ENCODE measurements at regions not wholly inside any gene's neighbourhood (a gene's known extent, or its start where the extent isn't known, plus 50 kb on each side); places are given as distances from the start of the nearest gene placed in this dataset.
"Not testable (repeated sequence)": the region's sequence is repeated elsewhere in the genome, so short reads cannot be mapped to it uniquely, and the experiment has no call there.

DNA sequence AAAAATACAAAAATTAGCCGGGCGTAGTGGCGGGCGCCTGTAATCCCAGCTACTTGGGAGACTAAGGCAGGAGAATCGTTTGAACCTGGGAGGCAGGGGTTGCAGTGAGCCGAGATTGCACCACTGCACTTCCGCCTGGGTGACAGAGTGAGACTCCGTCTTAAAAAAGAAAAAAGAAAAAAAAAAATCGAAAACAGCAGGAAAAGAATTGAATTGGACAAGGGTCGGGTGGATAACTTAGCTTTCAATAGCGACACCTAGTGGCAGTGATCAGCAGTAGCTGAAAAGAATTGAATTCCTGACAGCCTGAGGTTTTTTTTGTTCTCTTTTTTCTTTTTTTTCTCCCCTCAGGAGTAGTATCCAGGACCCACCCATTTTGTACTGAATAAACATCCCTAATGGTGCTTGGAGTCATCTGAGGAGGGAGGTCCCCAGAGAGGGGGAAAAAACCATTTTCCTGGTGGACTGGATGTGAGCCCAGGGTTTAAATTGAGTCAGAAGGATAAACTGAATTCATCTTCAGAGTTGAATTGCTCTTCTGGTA, 55.1 kb downstream of the CYCS start:
- DNase-seq (ENCODE audit: low read depth in 2 of 2): peak; percentile 3 to 37

DNA sequence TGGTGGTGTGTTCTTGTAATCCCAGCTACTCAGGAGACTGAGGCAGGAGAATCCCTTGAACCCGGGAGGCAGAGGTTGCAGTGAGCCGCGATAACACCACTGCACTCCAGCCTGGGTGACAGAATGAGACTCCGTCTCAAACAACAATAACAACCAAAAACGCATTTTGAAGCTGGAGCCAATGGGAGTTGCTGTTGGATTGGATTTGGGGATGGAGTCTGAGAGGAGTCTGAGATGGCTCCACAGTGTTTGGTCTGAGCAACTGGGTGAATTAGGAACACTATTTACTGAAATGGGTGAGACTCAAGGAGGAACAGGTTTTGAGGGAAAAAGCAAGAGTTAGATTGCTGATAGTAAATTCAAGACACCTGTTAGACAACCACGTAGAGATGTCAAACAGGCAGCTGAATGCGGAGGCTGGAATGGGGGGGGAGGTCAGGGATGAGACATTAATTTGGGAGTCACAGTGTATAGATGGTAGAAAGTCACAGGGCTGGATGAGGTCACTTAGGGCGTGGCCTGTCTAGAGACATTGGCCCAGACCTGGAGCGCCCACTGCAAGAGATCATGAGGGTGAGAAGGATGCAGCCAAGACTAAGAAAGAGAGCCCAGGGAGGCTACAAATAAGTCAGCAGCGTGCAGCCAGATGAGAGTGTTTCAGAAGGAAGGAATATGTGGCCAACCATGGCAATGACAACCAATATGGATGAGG, 56.4 kb downstream of the CYCS start:
- no peak for DNase-seq (ENCODE audit: low read depth in 2 of 2)

DNA sequence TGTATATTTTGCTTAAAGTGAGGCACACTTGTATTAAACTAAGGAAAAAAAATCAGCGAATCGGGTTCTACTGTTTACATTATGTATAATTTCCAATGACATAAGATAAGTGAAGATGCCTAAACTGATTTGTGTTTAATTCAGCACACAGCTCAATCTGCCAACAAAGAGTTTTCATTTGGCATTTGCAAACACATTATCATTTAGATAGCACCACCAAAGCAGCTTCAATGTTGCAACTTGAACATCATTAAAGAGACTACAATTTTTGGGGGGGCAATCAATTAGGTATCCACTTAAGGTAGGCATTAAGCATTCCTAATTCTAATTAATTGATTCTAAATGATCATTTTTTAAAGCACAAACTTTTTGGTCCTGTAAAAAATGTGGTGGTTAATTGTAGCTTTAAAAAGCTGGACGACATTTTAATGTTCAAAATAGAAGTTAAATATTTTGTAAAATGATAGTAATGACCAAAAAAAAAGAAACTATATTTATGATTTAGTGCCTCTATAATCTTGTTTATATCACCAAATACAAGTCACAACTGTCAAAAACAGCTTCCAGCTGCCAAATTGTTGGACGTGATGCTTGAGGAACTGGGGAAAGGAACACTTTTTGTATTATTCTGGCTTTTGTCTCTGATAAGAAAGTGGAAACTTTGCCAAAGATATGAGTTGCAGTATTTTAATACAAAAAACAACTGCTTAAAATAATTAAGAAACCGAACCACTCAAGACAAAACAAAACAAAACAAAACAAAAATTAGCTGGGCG, 57.1 kb downstream of the CYCS start:
- no peak for DNase-seq (ENCODE audit: low read depth in 2 of 2)

DNA sequence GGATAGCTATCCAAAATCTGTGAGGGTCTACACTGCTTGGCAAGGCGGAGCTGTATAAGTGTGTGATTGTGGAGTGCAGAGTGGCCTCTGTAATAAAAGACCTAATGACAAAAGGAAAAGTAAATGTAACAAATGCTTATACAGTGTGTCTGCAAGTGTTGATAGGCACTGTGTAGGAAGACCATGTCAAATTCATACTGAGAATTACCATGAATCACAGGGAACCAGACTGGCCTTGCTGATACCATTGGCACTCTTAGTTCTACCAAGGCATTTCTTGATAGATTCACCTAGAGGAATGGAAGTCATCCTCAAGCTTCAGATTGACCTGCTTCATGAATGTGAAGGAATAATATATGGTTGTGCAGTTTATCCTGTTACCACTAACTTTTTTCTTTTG, 58.8 kb downstream of the CYCS start:
- no peak for DNase-seq (ENCODE audit: low read depth in 2 of 2)

DNA sequence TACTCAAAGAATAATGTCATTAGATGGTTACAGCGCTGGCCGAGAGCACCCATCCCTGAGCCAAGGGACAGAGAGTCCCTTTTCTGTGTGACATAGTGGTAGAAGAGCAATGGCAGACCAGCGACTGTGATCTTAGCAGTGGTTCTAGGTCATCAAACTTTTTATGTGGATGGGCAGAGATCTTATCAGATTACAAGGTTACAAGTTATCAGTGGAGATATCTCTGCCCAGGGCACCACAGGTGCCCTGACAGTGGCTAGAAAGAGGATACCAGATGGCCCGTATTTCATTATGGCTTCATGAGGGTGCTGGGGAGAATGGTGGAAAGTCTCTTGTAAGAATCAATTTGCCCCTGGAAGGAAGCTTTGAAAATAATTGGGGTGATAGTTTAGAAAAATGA, 62.7 kb downstream of the CYCS start:
- no peak for DNase-seq (ENCODE audit: low read depth in 2 of 2)

DNA sequence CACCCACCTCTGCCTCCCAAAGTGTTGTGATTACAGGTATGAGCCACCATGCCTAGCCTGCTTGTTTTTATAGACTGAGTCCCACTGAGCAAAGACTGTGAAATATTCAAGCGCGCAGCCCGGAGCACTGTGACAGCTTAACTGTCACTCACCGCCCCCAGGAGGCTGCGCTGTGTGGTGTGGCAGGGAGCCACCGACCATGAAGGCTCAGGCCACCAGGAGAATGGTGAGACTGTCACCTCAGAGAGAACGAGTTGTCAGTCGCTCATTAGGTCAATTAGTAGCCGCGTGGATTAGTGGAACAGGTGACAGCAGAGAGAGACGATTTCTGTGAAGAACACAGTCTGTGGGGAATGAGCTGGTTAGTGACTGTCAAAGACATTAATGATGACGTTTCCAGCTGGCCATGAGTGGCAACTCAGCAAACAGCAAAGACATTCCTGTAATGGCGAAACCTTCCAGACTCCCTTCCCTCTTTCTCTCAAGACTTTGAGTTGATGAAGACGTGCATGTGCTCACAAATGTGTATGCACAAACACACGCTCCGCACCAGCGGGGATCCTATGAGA, 64.5 kb downstream of the CYCS start:
- no peak for DNase-seq (ENCODE audit: low read depth in 2 of 2)

DNA sequence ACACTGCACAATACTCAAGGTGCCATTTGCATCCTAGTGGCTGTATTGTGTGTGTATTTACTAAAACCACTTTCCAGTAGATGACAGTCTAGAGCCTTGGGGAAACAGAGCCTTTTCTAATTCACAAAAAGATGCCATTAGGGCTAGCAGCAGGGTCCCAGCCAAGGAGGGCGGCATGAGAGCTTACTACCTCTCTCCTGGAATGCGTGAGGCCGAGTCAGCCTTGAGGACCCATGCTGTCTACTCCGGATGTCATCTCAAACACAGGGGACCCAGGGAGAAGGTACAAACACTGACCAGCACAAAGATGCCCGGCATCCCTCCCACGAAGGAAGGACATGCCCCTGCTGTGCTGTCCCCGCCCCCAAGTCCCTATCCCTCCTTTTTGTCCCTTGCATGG, 65.5 kb downstream of the CYCS start:
- no peak for DNase-seq (ENCODE audit: low read depth in 2 of 2)

DNA sequence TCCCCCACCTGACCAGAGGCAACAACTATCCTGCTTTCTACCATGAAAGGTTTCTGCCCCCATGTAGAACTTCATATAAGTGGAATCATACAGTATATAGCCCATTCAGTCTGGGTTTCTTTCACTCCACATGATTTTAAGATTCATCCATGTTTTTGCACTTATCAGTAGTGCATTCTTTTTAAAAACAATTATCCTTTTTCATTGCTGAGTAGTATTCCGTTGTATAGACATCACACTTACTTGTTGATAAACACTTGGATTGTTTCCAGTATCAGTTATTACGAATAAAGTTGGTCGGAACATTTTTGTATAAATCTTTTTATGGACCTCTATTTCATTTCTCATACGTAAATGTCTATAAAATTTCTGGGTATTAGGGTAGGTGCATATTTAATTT, 68.7 kb downstream of the CYCS start:
- DNase-seq (ENCODE audit: low read depth in 2 of 2): no peak

DNA sequence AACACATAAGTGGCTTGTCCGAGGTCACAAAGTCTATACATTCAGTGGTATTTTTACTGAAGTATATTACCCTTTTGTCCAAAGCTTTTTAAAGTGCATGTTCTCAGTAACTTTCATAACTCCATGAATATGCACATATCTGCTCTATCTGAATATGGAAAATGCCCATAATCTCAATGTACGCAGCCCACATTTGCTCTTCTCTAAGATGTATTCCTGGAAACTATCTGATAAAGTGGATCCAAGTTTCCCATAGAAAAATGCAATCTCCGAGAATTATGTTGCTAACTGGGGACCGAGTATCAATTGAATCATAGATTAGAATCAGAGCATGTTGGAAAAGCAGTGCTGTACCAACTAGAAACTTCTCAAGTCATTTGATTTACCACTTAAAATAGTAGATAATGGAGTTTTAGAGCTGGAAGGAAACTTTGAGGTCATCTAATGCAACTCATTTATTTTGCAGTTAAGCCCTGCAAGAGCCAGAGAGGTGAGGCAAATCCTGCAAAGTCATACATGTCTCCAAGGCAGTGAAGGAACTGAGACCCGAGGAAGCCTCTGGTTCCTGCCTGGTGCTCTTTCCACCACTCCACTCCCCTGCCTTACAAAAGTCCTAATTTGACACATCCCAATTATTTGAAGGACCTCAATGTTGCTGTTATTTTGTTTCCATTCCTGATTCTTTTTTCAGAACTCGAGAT, 69.4 kb downstream of the CYCS start:
- DNase-seq (ENCODE audit: low read depth in 2 of 2): no peak

DNA sequence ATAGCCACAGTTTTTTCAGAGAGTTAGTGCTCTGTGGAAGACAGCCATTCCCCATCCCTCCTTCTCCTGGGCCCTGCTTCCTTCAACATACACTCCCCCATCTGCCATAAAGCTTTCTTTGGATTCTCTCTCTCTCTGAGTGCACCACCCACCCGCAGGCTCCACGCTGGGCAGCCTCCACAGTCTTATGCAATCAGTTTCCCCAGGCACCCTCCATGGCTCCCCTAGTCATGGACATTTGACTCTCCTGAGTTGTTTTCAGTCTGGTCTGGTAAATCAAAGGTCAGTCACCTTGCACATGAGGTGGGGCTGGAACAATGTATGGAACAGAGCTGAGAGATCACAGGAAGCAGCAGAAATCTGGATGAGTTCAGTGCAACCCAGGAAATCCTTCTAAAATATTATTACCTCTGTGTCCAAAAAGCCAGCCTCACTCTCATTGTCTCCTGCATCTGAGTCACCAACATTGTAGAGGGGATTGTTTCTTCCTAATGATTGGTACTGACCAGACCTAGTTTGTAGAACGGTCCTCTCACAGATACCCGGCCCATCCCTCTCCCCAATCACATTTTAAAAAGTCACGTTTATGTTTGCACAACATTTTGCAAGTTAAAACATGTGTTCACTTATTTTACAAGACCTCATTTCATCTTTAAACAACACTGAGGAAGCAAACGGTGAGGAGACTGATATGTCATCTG, 70.1 kb downstream of the CYCS start:
- no peak for DNase-seq (ENCODE audit: low read depth in 2 of 2)

DNA sequence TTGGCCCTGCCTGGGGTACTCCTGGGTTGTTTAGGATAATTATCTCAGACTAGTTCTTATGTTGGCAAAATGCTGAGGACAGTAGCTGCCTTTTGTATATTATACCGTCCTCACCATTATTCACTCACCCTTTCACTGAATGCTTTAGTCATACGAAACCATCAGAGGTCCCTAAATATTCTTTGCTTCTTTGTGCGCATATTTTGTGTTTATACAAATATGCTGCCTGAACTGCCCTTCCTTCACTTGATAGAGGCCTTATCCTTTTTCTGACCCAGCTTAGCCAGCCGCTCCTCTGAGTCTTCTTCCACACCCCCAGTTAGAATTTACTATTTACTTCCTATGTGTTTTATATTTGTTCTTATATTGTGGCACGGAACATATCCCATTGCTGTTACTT, 70.2 kb upstream of the OSBPL3 start:
- DNase-seq (ENCODE audit: low read depth in 2 of 2): no peak

DNA sequence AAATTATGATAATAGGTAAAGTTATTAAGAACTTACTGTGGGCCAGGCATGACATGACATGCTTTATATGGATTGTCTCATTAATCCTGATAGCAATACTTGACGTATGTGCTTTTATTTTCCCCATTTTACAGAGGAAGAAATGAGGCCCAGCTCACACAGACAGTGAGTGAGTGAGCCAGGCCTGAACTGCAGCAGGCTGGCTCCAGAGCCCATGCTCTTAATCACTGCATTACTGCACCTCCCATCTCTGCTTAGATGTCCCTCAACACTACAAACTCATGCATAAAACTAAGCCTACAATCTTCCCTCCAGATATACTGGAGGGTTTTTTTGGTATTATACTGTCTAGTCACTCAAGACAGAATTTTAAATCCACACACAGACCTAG, 68.5 kb upstream of the OSBPL3 start:
- no peak for DNase-seq (ENCODE audit: low read depth in 2 of 2)

DNA sequence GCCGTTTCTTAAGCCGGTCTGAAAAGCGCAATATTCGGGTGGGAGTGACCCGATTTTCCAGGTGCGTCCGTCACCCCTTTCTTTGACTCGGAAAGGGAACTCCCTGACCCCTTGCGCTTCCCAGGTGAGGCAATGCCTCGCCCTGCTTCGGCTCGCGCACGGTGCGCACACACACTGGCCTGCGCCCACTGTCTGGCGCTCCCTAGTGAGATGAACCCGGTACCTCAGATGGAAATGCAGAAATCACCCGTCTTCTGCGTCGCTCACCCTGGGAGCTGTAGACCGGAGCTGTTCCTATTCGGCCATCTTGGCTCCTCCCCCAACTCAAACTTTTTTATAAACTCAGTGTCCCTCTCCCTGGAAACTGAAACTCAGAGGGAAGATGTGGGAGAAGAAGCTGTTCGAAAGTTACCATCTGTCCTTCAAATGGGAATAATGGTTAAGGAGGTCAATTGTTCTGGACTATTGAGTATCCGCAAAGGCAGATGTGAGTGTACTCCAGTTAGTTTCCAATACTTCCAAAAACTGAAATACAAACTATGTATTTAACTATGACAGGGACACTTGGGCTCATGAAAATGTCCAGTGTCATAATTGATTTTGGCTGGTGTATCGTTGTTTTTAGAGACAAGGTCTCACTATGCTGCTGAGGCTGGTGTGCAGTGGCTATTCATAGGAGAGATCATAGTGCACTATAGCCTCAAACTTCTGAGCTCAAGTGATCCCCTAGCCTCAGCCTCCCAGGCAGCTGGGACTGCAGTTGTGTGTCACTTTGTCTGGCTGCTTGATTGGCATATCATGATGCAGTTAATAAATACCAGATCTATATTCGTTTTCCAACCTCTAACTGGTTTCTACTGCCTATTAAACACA, 67.8 kb upstream of the OSBPL3 start:
- DNase-seq (ENCODE audit: low read depth in 2 of 2): not testable (repeated sequence)

DNA sequence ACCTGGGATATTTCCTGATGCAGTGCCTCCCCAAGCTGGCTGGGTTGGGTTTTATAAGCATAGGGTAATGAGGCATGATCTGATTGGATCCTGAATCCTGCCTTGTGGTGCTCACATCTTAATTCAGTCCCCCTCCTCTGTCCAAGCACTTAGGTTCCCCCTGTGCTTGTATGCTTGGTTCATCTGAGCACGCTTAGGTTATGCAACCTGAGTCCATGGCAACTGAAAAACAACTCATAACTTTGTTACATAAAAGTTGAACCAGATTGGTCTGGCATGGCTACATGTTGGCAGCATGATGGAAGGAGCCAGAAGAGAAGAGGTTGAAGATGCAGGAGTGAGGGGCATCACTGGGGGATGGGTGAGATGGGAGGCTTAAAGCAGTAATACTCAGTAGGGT, 57.3 kb upstream of the OSBPL3 start:
- DNase-seq (ENCODE audit: low read depth in 2 of 2): no peak

DNA sequence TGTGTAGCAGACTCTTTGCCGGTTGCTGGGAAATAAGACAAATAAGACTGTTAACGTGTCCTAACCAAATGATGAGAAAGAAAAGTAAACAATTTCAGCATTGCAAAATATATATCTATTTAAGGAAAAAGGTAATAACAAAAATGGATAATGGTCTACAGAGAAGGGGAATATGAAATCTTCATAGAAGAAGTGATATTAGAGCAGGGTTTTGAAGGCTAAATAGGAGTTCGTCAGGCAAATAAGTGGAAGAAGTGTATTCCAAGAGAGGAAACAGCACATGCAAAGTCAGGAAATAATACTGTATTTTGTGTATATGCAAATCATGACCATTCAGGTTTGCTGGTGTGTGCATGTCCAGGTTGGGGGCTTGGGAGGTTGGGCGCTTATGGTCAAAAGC, 55.3 kb upstream of the OSBPL3 start:
- no peak for DNase-seq (ENCODE audit: low read depth in 2 of 2)

DNA sequence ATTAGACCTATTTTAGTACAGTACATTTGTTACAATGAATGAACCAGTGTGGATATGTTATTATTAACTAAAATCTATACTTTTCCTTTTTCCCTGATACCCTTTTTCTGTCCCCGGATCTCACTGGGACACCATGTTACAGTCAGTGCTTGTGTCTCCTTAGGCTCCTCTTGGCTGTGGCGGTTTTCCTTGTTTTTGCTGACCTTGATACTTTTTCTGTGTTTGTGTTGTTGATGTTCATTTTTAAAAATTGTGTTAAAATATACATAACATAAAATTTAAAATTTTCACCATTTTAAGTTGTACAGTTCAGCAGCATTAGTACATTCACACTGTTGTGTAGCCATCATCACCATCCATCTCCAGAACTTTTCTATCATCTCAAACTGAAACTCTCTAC, 54.2 kb upstream of the OSBPL3 start:
- DNase-seq (ENCODE audit: low read depth in 2 of 2): no peak

DNA sequence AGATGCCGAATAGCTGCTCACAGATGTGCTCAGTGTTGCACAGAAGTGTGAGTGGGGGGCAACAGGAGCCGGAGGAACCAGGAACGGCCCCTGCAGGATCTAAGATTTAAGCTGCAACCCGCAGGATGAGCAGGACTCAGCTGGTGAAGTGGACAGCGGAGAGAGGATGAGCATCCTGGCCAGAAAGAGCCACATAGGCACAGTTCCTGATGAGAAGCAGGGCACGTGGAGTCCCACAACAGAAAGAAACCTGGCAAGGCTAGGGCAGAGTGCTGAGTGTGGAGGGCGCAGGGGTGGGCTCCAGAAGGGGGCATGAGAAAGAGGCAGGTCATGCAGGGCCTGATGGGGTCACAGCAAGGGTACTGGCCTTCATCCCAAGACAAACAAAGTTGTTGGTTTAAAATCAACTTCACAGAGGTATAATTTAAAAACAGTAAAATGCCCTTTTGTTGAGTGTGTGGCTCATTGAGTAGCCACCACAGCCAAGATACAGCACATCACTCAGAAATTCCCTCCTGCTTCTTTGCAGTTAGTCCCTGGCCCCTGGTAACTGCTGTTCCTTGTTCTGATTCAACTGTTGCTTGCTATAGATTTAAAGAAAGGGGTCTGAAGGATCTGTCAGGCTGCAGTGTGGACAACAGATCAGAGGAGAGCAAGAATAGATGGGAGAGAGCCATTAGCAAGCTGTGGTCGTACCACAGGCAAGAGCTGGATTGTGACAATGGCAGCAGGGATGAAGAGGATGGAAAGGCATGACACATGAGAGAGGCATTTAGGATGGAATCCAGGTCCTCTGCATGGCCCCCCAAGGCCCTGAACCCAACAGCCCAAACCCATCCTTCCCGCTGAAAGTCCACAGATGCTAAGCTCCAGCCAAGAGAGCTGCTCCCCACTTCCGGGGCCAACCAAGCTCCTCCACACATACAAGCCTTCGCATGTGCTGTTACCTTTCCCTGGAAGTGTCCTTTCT, 53.1 kb upstream of the OSBPL3 start:
- DNase-seq (ENCODE audit: low read depth in 2 of 2): no peak

DNA sequence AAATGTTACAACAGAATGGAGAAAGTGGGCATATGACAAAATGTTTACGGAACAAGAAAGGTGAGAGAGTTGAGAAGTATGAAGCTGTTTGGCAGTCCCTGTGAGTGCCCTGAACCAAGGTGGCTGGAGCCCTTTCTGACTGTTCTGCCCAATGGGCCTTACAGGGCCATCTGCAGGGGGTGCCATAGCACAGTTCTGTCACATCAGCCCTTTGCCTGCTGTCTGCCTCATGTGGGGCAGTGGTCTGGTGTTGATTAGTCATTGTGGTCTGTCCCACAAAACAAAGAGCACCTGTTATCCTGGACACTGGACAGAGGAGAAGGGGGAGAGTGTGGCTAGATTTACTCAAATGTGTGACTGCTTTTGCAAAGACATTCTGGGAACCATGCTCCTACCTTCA, 51.5 kb upstream of the OSBPL3 start:
- no peak for DNase-seq (ENCODE audit: low read depth in 2 of 2)

DNA sequence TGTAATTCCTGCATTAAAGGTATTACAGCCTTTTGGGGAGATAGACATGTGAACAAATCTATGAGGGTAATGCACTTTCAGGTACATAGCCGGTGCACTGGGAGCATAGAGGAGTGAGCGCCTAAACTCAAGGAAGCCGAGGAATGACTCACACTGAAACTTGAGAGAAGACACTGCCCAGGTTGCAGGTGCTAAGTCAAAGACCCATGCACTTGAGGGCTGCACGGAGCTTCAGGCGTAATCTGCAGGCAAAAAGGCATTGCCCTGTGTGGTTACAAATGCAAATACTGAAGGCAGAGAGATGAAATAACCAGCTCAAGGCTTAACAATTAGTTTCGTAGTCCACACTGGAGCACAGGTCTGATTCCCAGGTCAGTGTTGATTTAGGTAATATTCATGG, 51.0 kb upstream of the OSBPL3 start:
- no peak for DNase-seq (ENCODE audit: low read depth in 2 of 2)
